Body of pancreas (tissue), 4 donors: ENCODE measurements at regions not wholly inside any gene's neighbourhood (a gene's known extent, or its start where the extent isn't known, plus 50 kb on each side); places are given as distances from the start of the nearest gene placed in this dataset.

Source experiments
- ATAC-seq: fragments of 150-250 bp; one replicate; pipeline ENCODE4 v1.9.1; 2016
- DNase-seq, 4 donors: peaks; one replicate each; pipeline ENCODE4 v3.0.0-alpha.2; 2019
- H3K27ac ChIP-seq, 4 donors: fragments of 200-600 bp; sonication (generic); 1 replicate in 3 of 4; 2 replicates in 1 of 4; pipeline versions ENCODE4 v1.5.1 to v1.6.1; 2016 to 2019; ENCODE audit warnings: mild to moderate bottlenecking in 1 of 4, mixed read lengths in 1 of 4, moderate library complexity in 1 of 4
- H3K27me3 ChIP-seq, 2 donors: fragments of 200-600 bp; sonication (generic); one replicate each; pipeline ENCODE4 v1.6.0; 2016; ENCODE audit warnings: mild to moderate bottlenecking in 1 of 2
- H3K36me3 ChIP-seq, 2 donors: fragments of 200-600 bp; sonication (generic); replicated peaks in 1 of 2; 2 replicates each; pipeline ENCODE4 v1.5.1; 2016; ENCODE audit warnings: low read depth in 2 of 2; ENCODE audit not compliant: insufficient read depth in 1 of 2
- H3K4me1 ChIP-seq: fragments of 200-600 bp; sonication (generic); one replicate; pipeline ENCODE4 v1.6.0; 2016
- H3K4me3 ChIP-seq, 2 donors: fragments of 200-600 bp; sonication (generic); 1 replicate in 1 of 2; 2 replicates in 1 of 2; pipeline ENCODE4 v1.5.1; 2016 to 2019
- H3K9me3 ChIP-seq, 3 donors: fragments of 200-600 bp; sonication (generic); 1 replicate in 2 of 3; 2 replicates in 1 of 3; pipeline ENCODE4 v1.5.1; 2016
- POLR2A ChIP-seq, 3 donors: fragments of 450-650 bp; IDR thresholded peaks; one replicate each; pipeline ENCODE4 v1.6.1; 2016; ENCODE audit warnings: antibody characterized with exemption in 3 of 3, mild to moderate bottlenecking in 2 of 3
- WGBS, 2 donors: methylation state at CpG; one replicate each; pipeline ENCODE4 v1.1.5; 2017; 5-methylcytosine and 5-hydroxymethylcytosine counted together
- intact Hi-C: fragments of 100-400 bp; cut with DNase I; formaldehyde crosslinking; loops from one replicate; pipeline ENCODE4 v1.15.1; 2023
- TF ChIP-seq, protein P1 (sequence below), 7 experiments: fragments of 450-650 bp in 4 of 7; fragments of 200-600 bp in 3 of 7; sonication (generic) in 3 of 7; IDR thresholded peaks; one replicate each; pipeline ENCODE4 v1.5.1; 2016 to 2019; ENCODE audit warnings: antibody characterized with exemption in 7 of 7

DNA sequence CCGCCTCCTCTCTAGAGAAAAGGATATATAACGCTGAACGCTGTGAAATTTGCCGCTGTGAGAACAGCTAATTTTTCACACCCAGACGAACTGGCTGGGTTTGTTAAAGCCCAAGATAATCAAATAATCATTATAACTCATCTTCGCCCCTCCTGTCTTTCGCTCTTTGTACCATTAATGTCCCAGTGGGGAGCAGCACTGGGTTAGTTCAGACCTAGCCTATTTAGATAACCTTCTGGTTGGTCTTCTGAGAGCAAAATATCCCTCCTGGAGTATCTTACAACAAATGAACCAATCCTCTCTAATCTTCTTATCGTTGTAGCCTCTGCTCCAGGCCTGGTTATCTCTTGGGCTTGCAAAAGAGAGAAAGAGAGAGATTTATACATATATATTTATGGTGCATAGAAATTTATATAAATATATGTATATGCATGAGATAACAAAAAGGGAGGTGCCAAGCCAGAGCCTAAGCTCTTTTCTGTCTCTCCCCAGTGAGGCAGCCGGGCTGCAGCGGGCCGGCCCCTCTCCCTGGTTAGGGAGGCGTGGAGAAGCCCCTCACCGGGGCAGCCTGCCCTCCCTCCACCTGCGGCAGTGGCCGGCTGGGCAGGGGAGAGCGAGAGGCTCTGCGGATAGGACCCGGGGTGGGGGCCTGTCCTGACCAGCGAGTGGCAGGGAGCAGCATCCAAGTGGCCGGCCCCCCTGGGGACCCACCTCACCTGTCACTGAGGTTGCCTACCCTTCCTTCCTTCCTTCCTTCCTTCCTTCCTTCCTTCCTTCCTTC lies 202.0 kb upstream of the LHX5 start:
- Histone ChIP-seq H3K4me3 (no peak overlapping the region), H3K36me3 (no peaks in the 10 kb centered on the region), H3K27me3 (no peaks in the 10 kb centered on the region), H3K4me1 (no peaks in the 10 kb centered on the region), H3K9me3 (no peaks in the 10 kb centered on the region), H3K27ac (no peak overlapping the region)
- no peak for TF ChIP-seq POLR2A (IDR thresholded peaks at IDR 0.05)
- TF ChIP-seq, protein P1, sequence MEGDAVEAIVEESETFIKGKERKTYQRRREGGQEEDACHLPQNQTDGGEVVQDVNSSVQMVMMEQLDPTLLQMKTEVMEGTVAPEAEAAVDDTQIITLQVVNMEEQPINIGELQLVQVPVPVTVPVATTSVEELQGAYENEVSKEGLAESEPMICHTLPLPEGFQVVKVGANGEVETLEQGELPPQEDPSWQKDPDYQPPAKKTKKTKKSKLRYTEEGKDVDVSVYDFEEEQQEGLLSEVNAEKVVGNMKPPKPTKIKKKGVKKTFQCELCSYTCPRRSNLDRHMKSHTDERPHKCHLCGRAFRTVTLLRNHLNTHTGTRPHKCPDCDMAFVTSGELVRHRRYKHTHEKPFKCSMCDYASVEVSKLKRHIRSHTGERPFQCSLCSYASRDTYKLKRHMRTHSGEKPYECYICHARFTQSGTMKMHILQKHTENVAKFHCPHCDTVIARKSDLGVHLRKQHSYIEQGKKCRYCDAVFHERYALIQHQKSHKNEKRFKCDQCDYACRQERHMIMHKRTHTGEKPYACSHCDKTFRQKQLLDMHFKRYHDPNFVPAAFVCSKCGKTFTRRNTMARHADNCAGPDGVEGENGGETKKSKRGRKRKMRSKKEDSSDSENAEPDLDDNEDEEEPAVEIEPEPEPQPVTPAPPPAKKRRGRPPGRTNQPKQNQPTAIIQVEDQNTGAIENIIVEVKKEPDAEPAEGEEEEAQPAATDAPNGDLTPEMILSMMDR (IDR thresholded peaks at IDR 0.05) = no peak
- intact Hi-C loops = no loop called here
- 36 to 44% methylated on average over 16 to 20 of the region's 20 CpGs for WGBS, 2 donors
- ATAC-seq (no peak), DNase-seq (no peak)

- TF ChIP-seq POLR2A (IDR thresholded peaks at IDR 0.05) = no peak
- TF ChIP-seq, protein P1 (IDR thresholded peaks at IDR 0.05) = no peak
- H3K27ac ChIP-seq = no peak overlapping the region
- no peak overlapping the region for H3K4me3 ChIP-seq
- ATAC-seq (no peak), DNase-seq (no peak)
- H3K36me3 ChIP-seq = no peaks in the 10 kb centered on the region
- no peaks in the 10 kb centered on the region for H3K9me3 ChIP-seq
- WGBS, 2 donors = 50% methylated on average over 1 of the region's 1 CpG; no CpG with 5 or more reads in 1 of the 2 donors
- no peaks in the 10 kb centered on the region for H3K27me3 ChIP-seq
- intact Hi-C loops = no loop called here
- H3K4me1 ChIP-seq = no peaks in the 10 kb centered on the region
Observed at GRCh38 chr12:113670742-113671141, 199.1 kb upstream of the LHX5 start.

- ATAC-seq = no peak
- DNase-seq = no peak
- Histone ChIP-seq H3K27ac (no peak overlapping the region), H3K36me3 (no peaks in the 10 kb centered on the region), H3K4me1 (no peaks in the 10 kb centered on the region), H3K27me3 (no peaks in the 10 kb centered on the region), H3K4me3 (no peak overlapping the region), H3K9me3 (no peaks in the 10 kb centered on the region)
- no peak for TF ChIP-seq POLR2A (IDR thresholded peaks at IDR 0.05)
- TF ChIP-seq, protein P1 (IDR thresholded peaks at IDR 0.05) = no peak
- 34 to 42% methylated on average over 6 of the region's 6 CpGs for WGBS, 2 donors
- intact Hi-C loops = no loop called here
Observed at GRCh38 chr12:113667676-113668356, 196.1 kb upstream of the LHX5 start.

DNA sequence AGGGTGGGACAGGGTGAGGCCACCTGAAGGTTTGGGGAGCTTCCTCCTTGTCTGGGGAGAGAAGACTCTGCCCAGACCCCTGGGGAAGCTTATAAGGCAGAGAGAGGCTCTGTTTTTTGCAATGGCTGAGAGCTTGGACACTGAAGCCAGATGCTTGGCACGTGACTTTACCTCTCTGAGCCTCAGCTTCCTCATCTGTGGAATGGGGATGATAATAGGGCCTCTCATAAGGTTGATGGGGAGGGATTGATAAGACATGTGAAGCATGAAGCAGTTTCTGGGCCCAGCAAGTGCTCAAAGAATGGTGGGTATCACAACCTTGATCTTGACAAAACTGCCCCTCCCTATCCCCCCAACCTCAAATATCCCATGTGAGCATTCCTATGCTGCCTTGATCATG lies 195.4 kb upstream of the LHX5 start:
- WGBS, 2 donors = 57 to 75% methylated on average over 1 of the region's 1 CpG
- Histone ChIP-seq H3K27me3 (no peaks in the 10 kb centered on the region), H3K4me3 (no peak overlapping the region), H3K27ac (no peak overlapping the region), H3K9me3 (no peaks in the 10 kb centered on the region), H3K36me3 (no peaks in the 10 kb centered on the region), H3K4me1 (no peaks in the 10 kb centered on the region)
- intact Hi-C loops = no loop called here
- no peak for TF ChIP-seq POLR2A (IDR thresholded peaks at IDR 0.05)
- TF ChIP-seq, protein P1 (IDR thresholded peaks at IDR 0.05) = no peak
- ATAC-seq = no peak
- DNase-seq = no peak
